Spleen (tissue), 11 donors: ENCODE measurements at regions not wholly inside any gene's neighbourhood (a gene's known extent, or its start where the extent isn't known, plus 50 kb on each side); places are given as distances from the start of the nearest gene placed in this dataset.

Source experiments
- DNase-seq: peaks from one replicate; pipeline ENCODE4 v3.0.0-alpha.2; 2020
- H3K27ac ChIP-seq, 8 donors: fragments of 200-600 bp; sonication (generic) in 7 of 8; 1 replicate in 4 of 8; 2 replicates in 4 of 8; pipeline versions ENCODE4 v1.5.0 to v1.8.0; 2016 to 2021; ENCODE audit warnings: inconsistent platforms in 4 of 8, mild to moderate bottlenecking in 4 of 8, moderate library complexity in 1 of 8
- H3K27me3 ChIP-seq, 7 donors: fragments of 200-600 bp; sonication (generic) in 6 of 7; replicated peaks in 1 of 7; 1 replicate in 4 of 7; 2 replicates in 3 of 7; pipeline versions ENCODE4 v1.5.0 to v1.8.0; 2016 to 2021; ENCODE audit warnings: inconsistent platforms in 3 of 7, mild to moderate bottlenecking in 1 of 7
- H3K36me3 ChIP-seq, 6 donors: fragments of 200-600 bp; sonication (generic) in 5 of 6; 1 replicate in 4 of 6; 2 replicates in 2 of 6; pipeline versions ENCODE4 v1.5.0 to v1.8.0; 2016 to 2021; ENCODE audit warnings: inconsistent platforms in 2 of 6
- H3K4me1 ChIP-seq, 6 donors: fragments of 200-600 bp; sonication (generic) in 5 of 6; 1 replicate in 3 of 6; 2 replicates in 3 of 6; pipeline versions ENCODE4 v1.5.0 to v1.8.0; 2016 to 2021; ENCODE audit warnings: inconsistent platforms in 3 of 6
- H3K4me3 ChIP-seq, 8 donors: fragments of 200-600 bp; sonication (generic) in 7 of 8; 1 replicate in 4 of 8; 2 replicates in 4 of 8; pipeline versions ENCODE4 v1.5.0 to v1.8.0; 2016 to 2021; ENCODE audit warnings: inconsistent platforms in 4 of 8, mild to moderate bottlenecking in 4 of 8, moderate library complexity in 2 of 8
- H3K9me3 ChIP-seq, 8 donors: fragments of 200-600 bp; sonication (generic) in 7 of 8; 1 replicate in 4 of 8; 2 replicates in 4 of 8; pipeline versions ENCODE4 v1.5.0 to v1.8.0; 2016 to 2021; ENCODE audit warnings: inconsistent platforms in 4 of 8
- CTCF ChIP-seq, 11 experiments: fragments of 200-600 bp in 7 of 11; fragments of 450-650 bp in 4 of 11; sonication (generic) in 4 of 11; IDR thresholded peaks in 8 of 11; conservative IDR thresholded peaks in 3 of 11; 1 replicate in 7 of 11; 2 replicates in 4 of 11; pipeline versions ENCODE4 v1.4.0 to v1.8.0; 2016 to 2021; ENCODE audit warnings: antibody characterized with exemption in 11 of 11, inconsistent platforms in 4 of 11, mild to moderate bottlenecking in 1 of 11
- POLR2A ChIP-seq, 3 donors: fragments of 450-650 bp; IDR thresholded peaks; one replicate each; pipeline ENCODE4 v1.5.1; 2017; ENCODE audit warnings: antibody characterized with exemption in 3 of 3, mild to moderate bottlenecking in 1 of 3
- POLR2AphosphoS5 ChIP-seq, 3 donors: sonication (generic); formaldehyde crosslinking; IDR thresholded peaks; one replicate each; pipeline ENCODE4 v1.5.1; 2017; ENCODE audit warnings: antibody characterized with exemption in 3 of 3
- WGBS, 5 donors: extraction: QIAGEN DNeasy Blood & Tissue Kit in 3 of 5; methylation state at CpG; one replicate each; pipeline versions ENCODE4 v1.1.5 to v1.1.7; 2013 to 2018; 5-methylcytosine and 5-hydroxymethylcytosine counted together
- intact Hi-C: fragments of 100-400 bp; cut with DNase I; formaldehyde crosslinking; loops from one replicate; pipeline ENCODE4 v1.15.0; 2023; ENCODE audit warnings: low total_unique reads
- donor health status: healthy with polysubstance abuse.
- donor health status: DM: no; HTN: no; CAD: no; lungs with moderate emphysema.
- donor health status: DM: no; HTN: no; CAD: no.
- donor health status: Bipolar disorder and iron deficiency.
- donor health status: healthy.
- donor health status: DM: no; HTN: no; CAD: no.
- donor health status: DM: yes; HTN: yes; CAD: no.

GRCh38 chr12:38985961-38986360 is 80.6 kb upstream of the CPNE8 start:
- Histone ChIP-seq H3K36me3 (no peaks in the 10 kb centered on the region), H3K4me3 (no peak overlapping the region), H3K4me1 (no peaks in the 10 kb centered on the region), H3K27ac (no peak overlapping the region), H3K9me3 (peaks cover 7 to 61% (median 38%) of the 10 kb centered on the region in 8 donors), H3K27me3 (no peaks in the 10 kb centered on the region)
- TF ChIP-seq CTCF (IDR thresholded peaks at IDR 0.05 in 8 of 11, conservative IDR thresholded peaks at IDR 0.05 in 3 of 11) (no peak), POLR2A (IDR thresholded peaks at IDR 0.05) (no peak), POLR2AphosphoS5 (IDR thresholded peaks at IDR 0.05) (no peak)
- intact Hi-C loops, result no loop called here
- WGBS, 5 donors, result 77 to 93% (median 88%) methylated on average over 1 of the region's 1 CpG
- no peak for DNase-seq

GRCh38 chr12:38984388-38984787 is 79.0 kb upstream of the CPNE8 start:
- Histone ChIP-seq H3K36me3 (no peaks in the 10 kb centered on the region), H3K9me3 (peaks cover 7 to 61% (median 38%) of the 10 kb centered on the region in 8 donors), H3K4me3 (no peak overlapping the region), H3K4me1 (no peaks in the 10 kb centered on the region), H3K27ac (no peak overlapping the region), H3K27me3 (no peaks in the 10 kb centered on the region)
- intact Hi-C loops, result no loop called here
- DNase-seq, result no peak
- 89 to 98% (median 93%) methylated on average over 1 of the region's 1 CpG for WGBS, 5 donors
- no peak for TF ChIP-seq POLR2AphosphoS5 (IDR thresholded peaks at IDR 0.05)
- no peak for TF ChIP-seq POLR2A (IDR thresholded peaks at IDR 0.05)
- no peak for TF ChIP-seq CTCF (IDR thresholded peaks at IDR 0.05 in 8 of 11, conservative IDR thresholded peaks at IDR 0.05 in 3 of 11)

GRCh38 chr12:38983117-38983571 is 77.8 kb upstream of the CPNE8 start:
- H3K9me3 ChIP-seq, result peaks cover 7 to 53% (median 37%) of the 10 kb centered on the region in 8 donors
- no peaks in the 10 kb centered on the region for H3K27me3 ChIP-seq
- no peak for DNase-seq
- H3K27ac ChIP-seq, result no peak overlapping the region
- no peaks in the 10 kb centered on the region for H3K4me1 ChIP-seq
- no peak for TF ChIP-seq POLR2A (IDR thresholded peaks at IDR 0.05)
- TF ChIP-seq CTCF (IDR thresholded peaks at IDR 0.05 in 8 of 11, conservative IDR thresholded peaks at IDR 0.05 in 3 of 11), result no peak
- TF ChIP-seq POLR2AphosphoS5 (IDR thresholded peaks at IDR 0.05), result no peak
- intact Hi-C loops, result no loop called here
- no peaks in the 10 kb centered on the region for H3K36me3 ChIP-seq
- WGBS, 5 donors, result 79 to 84% (median 83%) methylated on average over 6 of the region's 6 CpGs
- no peak overlapping the region for H3K4me3 ChIP-seq

GRCh38 chr12:38977132-38977531 is 71.7 kb upstream of the CPNE8 start:
- no peak for DNase-seq
- Histone ChIP-seq H3K4me1 (no peaks in the 10 kb centered on the region), H3K9me3 (peaks cover 0 to 9% (median 0%) of the 10 kb centered on the region in 8 donors), H3K36me3 (no peaks in the 10 kb centered on the region), H3K27me3 (no peaks in the 10 kb centered on the region), H3K27ac (no peak overlapping the region), H3K4me3 (no peak overlapping the region)
- intact Hi-C loops, result no loop called here
- WGBS, 5 donors, result 38 to 69% (median 50%) methylated on average over 1 of the region's 1 CpG
- no peak for TF ChIP-seq CTCF (IDR thresholded peaks at IDR 0.05 in 8 of 11, conservative IDR thresholded peaks at IDR 0.05 in 3 of 11)
- TF ChIP-seq POLR2A (IDR thresholded peaks at IDR 0.05), result no peak
- TF ChIP-seq POLR2AphosphoS5 (IDR thresholded peaks at IDR 0.05), result no peak
